Liver (tissue), 3 donors: ENCODE measurements at regions not wholly inside any gene's neighbourhood (a gene's known extent, or its start where the extent isn't known, plus 50 kb on each side); places are given as distances from the start of the nearest gene placed in this dataset.

Experiments used
- CTCF ChIP-seq: fragments of 150-350 bp; IDR thresholded peaks from 2 replicates; pipeline ENCODE4 v1.5.1; 2017; ENCODE audit warnings: improper control_type of control experiment, low read depth, low read length; ENCODE audit not compliant: missing input control
- EGR1 ChIP-seq, 2 donors: IDR thresholded peaks; 2 replicates each; pipeline ENCODE4 v1.6.1; 2016 to 2018; ENCODE audit warnings: antibody characterized with exemption in 2 of 2, low read depth in 2 of 2
- GABPA ChIP-seq, 2 donors: IDR thresholded peaks in 1 of 2; conservative IDR thresholded peaks in 1 of 2; 2 replicates each; pipeline ENCODE4 v1.6.1; 2016; ENCODE audit warnings: antibody characterized with exemption in 2 of 2, mild to moderate bottlenecking in 1 of 2, moderate library complexity in 1 of 2
- HNF4A ChIP-seq, 2 donors: conservative IDR thresholded peaks; 2 replicates each; pipeline ENCODE4 v1.6.1; 2016; ENCODE audit warnings: antibody characterized with exemption in 2 of 2, mild to moderate bottlenecking in 2 of 2
- HNF4G ChIP-seq: IDR thresholded peaks from 2 replicates; pipeline ENCODE4 v1.6.1; 2016; ENCODE audit warnings: antibody characterized with exemption
- JUND ChIP-seq, 2 donors: IDR thresholded peaks; 2 replicates each; pipeline ENCODE4 v1.6.1; 2016; ENCODE audit warnings: antibody characterized with exemption in 2 of 2
- MAX ChIP-seq: IDR thresholded peaks from 2 replicates; pipeline ENCODE4 v1.6.1; 2016; ENCODE audit warnings: antibody characterized with exemption
- RAD21 ChIP-seq, 2 donors: IDR thresholded peaks; 2 replicates each; pipeline ENCODE4 v1.6.1; 2016; ENCODE audit warnings: antibody characterized with exemption in 2 of 2, mild to moderate bottlenecking in 2 of 2
- RXRA ChIP-seq, 2 donors: IDR thresholded peaks; 2 replicates each; pipeline ENCODE4 v1.6.1; 2017 to 2018; ENCODE audit warnings: antibody characterized with exemption in 2 of 2, mild to moderate bottlenecking in 1 of 2
- TAF1 ChIP-seq: conservative IDR thresholded peaks from 2 replicates; pipeline ENCODE4 v1.6.1; 2016; ENCODE audit warnings: antibody characterized with exemption, mild to moderate bottlenecking
- YY1 ChIP-seq: IDR thresholded peaks from 2 replicates; pipeline ENCODE4 v1.6.1; 2016; ENCODE audit warnings: antibody characterized with exemption, mild to moderate bottlenecking
- donor health status: healthy.
- donor health status: healthy.

- TF ChIP-seq CTCF (no peak), HNF4G (no peak), YY1 (no peak), MAX (no peak), GABPA (IDR thresholded peaks at IDR 0.05 in 1 of 2, conservative IDR thresholded peaks at IDR 0.05 in 1 of 2) (no peak), RAD21 (IDR thresholded peaks at IDR 0.05) (no peak), RXRA (IDR thresholded peaks at IDR 0.05) (no peak), HNF4A (conservative IDR thresholded peaks at IDR 0.05) (no peak), TAF1 (no peak), JUND (IDR thresholded peaks at IDR 0.05) (no peak), EGR1 (IDR thresholded peaks at IDR 0.05; ENCODE audit: low read depth in 2 of 2) (no peak)
These were observed 295.9 kb downstream of the SOX11 start for GRCh38 chr2:5988120-5988519.
